Activated CD8-positive, alpha-beta T cell treated with anti-CD3 and anti-CD28 coated beads for 36 hours (primary cell): ENCODE measurements at regions not wholly inside any gene's neighbourhood (a gene's known extent, or its start where the extent isn't known, plus 50 kb on each side); places are given as distances from the start of the nearest gene placed in this dataset.

Source experiments
- ATAC-seq: fragments of 200-7000 bp; cut with Tn5 transposase; one replicate; pipeline ENCODE4 v1.10.0; 2021; ENCODE audit warnings: mild to moderate bottlenecking, moderate library complexity
- CTCF ChIA-PET: fragments of 350-600 bp; sonication (Branson Sonifier 250); formaldehyde crosslinking; loops from one replicate; lab custom pipeline; 2021; ENCODE audit warnings: antibody characterized with exemption; lab: Charles Lee
- POLR2A ChIA-PET: fragments of 350-600 bp; sonication (Branson Sonifier 250); formaldehyde crosslinking; loops from one replicate; lab custom pipeline; 2021; ENCODE audit warnings: antibody characterized with exemption; lab: Charles Lee
- DNase-seq: peaks from one replicate; pipeline ENCODE4 v3.0.0-alpha.2; 2020
- H3K27ac Mint-ChIP-seq: one replicate; pipeline ENCODE4 v1.8.0; 2021; ENCODE audit warnings: mild to moderate bottlenecking, mixed read lengths
- H3K27me3 Mint-ChIP-seq: one replicate; pipeline ENCODE4 v1.8.0; 2021; ENCODE audit warnings: mixed read lengths
- H3K36me3 Mint-ChIP-seq: one replicate; pipeline ENCODE4 v1.8.0; 2021; ENCODE audit warnings: low read depth, mixed read lengths
- H3K4me1 Mint-ChIP-seq: one replicate; pipeline ENCODE4 v1.8.0; 2021; ENCODE audit warnings: low read depth, mixed read lengths
- H3K4me3 Mint-ChIP-seq: one replicate; pipeline ENCODE4 v1.8.0; 2021; ENCODE audit warnings: mild to moderate bottlenecking, moderate library complexity, mixed read lengths
- H3K9me3 Mint-ChIP-seq: one replicate; pipeline ENCODE4 v1.8.0; 2021; ENCODE audit warnings: mixed read lengths
- intact Hi-C: fragments of 100-400 bp; cut with micrococcal nuclease; formaldehyde crosslinking; loops from one replicate; pipeline ENCODE4 v1.10.0; 2022
- TF ChIP-seq, protein P1 (sequence below): fragments of 200-600 bp; IDR thresholded peaks from one replicate; pipeline ENCODE4 v1.8.0; 2022; ENCODE audit warnings: antibody characterized with exemption, mild to moderate bottlenecking

DNA sequence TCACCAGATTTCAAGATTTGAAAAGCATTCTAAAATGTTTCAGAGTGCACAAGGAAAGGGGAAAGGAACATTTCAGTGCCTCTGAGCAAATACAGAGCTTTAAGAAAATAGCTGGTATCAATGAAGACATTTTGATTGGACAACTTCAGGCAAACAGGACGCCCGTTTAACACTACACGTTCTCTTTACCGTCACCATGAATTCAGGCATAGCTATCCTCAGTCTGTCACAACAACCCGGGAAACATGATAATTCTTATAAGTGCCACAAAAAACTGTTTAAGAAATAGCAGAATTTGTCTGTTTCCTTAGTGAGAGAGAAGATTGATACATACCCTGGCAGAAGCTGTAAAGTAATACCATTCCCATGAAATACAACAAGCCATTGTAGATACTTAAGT, 392.4 kb upstream of the PDE4D start:
- DNase-seq, result no peak
- no peaks in the 10 kb centered on the region for H3K27me3 Mint-ChIP-seq
- TF ChIP-seq, protein P1, sequence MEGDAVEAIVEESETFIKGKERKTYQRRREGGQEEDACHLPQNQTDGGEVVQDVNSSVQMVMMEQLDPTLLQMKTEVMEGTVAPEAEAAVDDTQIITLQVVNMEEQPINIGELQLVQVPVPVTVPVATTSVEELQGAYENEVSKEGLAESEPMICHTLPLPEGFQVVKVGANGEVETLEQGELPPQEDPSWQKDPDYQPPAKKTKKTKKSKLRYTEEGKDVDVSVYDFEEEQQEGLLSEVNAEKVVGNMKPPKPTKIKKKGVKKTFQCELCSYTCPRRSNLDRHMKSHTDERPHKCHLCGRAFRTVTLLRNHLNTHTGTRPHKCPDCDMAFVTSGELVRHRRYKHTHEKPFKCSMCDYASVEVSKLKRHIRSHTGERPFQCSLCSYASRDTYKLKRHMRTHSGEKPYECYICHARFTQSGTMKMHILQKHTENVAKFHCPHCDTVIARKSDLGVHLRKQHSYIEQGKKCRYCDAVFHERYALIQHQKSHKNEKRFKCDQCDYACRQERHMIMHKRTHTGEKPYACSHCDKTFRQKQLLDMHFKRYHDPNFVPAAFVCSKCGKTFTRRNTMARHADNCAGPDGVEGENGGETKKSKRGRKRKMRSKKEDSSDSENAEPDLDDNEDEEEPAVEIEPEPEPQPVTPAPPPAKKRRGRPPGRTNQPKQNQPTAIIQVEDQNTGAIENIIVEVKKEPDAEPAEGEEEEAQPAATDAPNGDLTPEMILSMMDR, result no peak
- ChIA-PET CTCF (interaction anchor here (1.4 to 1.6 kb wide), 2 partner anchors 9 to 125 kb away, joined by 3 to 5 read pairs; no protein-coding TSS in a partner anchor), POLR2A (no interaction called here)
- no peak for ATAC-seq
- intact Hi-C loops, result no loop called here
- no peak overlapping the region for H3K4me3 Mint-ChIP-seq
- no peaks in the 10 kb centered on the region for H3K36me3 Mint-ChIP-seq
- peaks cover 2% of the 10 kb centered on the region for H3K9me3 Mint-ChIP-seq
- H3K4me1 Mint-ChIP-seq, result no peaks in the 10 kb centered on the region
- no peak overlapping the region for H3K27ac Mint-ChIP-seq

DNA sequence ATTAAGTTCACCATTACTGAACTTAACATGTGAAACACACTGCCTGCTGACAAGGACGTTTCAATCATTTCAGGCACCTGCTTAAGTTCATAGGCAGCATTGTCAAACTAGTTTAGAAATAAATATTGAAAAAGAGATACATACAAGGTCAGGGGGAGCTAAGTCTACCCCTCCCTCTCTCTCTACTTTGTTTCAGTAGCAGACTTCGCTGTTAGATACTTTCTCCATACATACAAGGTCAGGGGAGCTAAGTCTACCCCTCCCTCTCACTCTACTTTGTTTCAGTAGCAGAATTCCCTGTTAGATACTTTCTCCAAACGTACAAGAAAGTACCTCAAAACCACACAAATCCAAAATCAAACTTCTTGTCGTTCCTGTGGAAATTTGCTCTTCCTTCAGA, 387.4 kb upstream of the PDE4D start:
- H3K36me3 Mint-ChIP-seq, result no peaks in the 10 kb centered on the region
- intact Hi-C loops, result no loop called here
- no peak overlapping the region for H3K27ac Mint-ChIP-seq
- POLR2A ChIA-PET, result no interaction called here
- TF ChIP-seq, protein P1, result no peak
- DNase-seq (no peak), ATAC-seq (no peak)
- CTCF ChIA-PET, result no interaction called here
- H3K27me3 Mint-ChIP-seq, result no peaks in the 10 kb centered on the region
- H3K4me3 Mint-ChIP-seq, result no peak overlapping the region
- H3K4me1 Mint-ChIP-seq, result no peaks in the 10 kb centered on the region
- no peaks in the 10 kb centered on the region for H3K9me3 Mint-ChIP-seq

DNA sequence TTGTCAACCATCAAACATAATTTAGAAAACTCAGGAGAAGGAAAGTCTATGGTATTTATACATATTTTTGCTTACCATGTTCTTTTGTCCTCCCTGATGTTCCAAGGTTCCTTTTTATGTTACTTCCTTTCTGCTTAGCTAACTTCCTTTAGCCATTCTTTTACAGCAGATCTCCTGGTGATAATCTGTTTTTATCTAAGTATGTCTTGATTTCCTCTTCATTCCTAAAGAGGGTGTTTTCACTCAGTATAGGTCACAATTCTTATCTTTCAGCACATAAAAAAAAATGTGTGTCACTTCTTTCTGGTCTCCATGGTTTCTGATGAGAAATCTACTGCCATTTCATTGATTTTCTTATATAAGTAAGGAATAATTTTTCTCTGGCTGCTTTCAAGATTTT, 384.4 kb upstream of the PDE4D start:
- ChIA-PET CTCF (no interaction called here), POLR2A (no interaction called here)
- DNase-seq (no peak), ATAC-seq (no peak)
- H3K9me3 Mint-ChIP-seq, result no peaks in the 10 kb centered on the region
- no peak overlapping the region for H3K4me3 Mint-ChIP-seq
- TF ChIP-seq, protein P1, result no peak
- H3K36me3 Mint-ChIP-seq, result no peaks in the 10 kb centered on the region
- no peak overlapping the region for H3K27ac Mint-ChIP-seq
- intact Hi-C loops, result no loop called here
- H3K4me1 Mint-ChIP-seq, result no peaks in the 10 kb centered on the region
- no peaks in the 10 kb centered on the region for H3K27me3 Mint-ChIP-seq

DNA sequence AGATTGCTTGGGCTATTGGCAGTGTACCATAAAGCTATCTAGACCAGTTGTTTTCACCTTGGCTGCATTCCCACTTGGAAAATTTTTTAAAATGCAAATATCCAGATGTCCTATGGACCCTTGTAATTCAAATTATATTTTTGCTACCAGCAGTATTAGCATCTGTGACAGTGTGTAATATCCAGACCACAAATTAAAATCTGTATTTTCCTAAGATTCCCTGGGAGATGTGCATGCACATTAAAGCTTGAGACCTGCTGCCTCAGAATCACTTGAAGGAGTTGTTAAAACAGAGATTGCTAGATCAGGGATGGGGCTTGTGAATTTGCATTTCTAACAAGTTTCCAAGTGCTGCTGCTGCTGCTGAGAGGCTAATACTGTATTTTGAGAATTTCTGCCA, 381.2 kb upstream of the PDE4D start:
- no peak for DNase-seq
- intact Hi-C loops, result no loop called here
- no peaks in the 10 kb centered on the region for H3K27me3 Mint-ChIP-seq
- POLR2A ChIA-PET, result no interaction called here
- ATAC-seq, result no peak
- no peak overlapping the region for H3K4me3 Mint-ChIP-seq
- H3K36me3 Mint-ChIP-seq, result no peaks in the 10 kb centered on the region
- CTCF ChIA-PET, result no interaction called here
- TF ChIP-seq, protein P1, result no peak
- no peaks in the 10 kb centered on the region for H3K4me1 Mint-ChIP-seq
- no peak overlapping the region for H3K27ac Mint-ChIP-seq
- no peaks in the 10 kb centered on the region for H3K9me3 Mint-ChIP-seq

DNA sequence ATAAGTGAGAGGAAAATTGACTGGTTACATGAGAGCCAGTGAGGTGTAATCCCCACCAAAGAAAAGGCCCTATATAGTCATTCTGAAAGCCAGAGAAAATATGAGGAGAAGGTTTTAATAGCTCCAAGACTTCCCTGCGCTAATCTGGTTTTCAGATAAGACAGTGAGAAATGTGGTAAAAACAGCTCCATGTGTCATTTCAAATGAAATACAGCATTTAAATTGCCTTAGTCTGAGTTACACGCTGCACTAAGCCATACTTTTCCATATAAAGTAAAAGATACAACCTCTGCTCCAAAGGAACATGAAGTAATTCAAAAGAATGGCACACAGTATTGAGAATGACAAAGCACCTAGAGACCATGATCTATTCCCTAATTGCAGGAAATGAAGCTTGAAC, 378.0 kb upstream of the PDE4D start:
- DNase-seq (no peak), ATAC-seq (no peak)
- no peaks in the 10 kb centered on the region for H3K27me3 Mint-ChIP-seq
- no peak overlapping the region for H3K4me3 Mint-ChIP-seq
- TF ChIP-seq, protein P1, result no peak
- no peaks in the 10 kb centered on the region for H3K36me3 Mint-ChIP-seq
- H3K4me1 Mint-ChIP-seq, result no peaks in the 10 kb centered on the region
- no peaks in the 10 kb centered on the region for H3K9me3 Mint-ChIP-seq
- no peak overlapping the region for H3K27ac Mint-ChIP-seq
- intact Hi-C loops, result no loop called here
- ChIA-PET POLR2A (no interaction called here), CTCF (no interaction called here)
